ENCODE measurements at regions not wholly inside any gene's neighbourhood (a gene's known extent, or its start where the extent isn't known, plus 50 kb on each side); places are given as distances from the start of the nearest gene placed in this dataset.
"Not testable (repeated sequence)": the region's sequence is repeated elsewhere in the genome, so short reads cannot be mapped to it uniquely, and the experiment has no call there.

GRCh38 chr22:34622602-34623001 is 443.4 kb upstream of the ISX start:
- H3K27me3 ChIP-seq (ENCODE audit: control insufficient read depth in 1 of 2, insufficient read depth in 2 of 2, low read length in 2 of 2) = no peaks in the 10 kb centered on the region
- no peaks in the 10 kb centered on the region for H3K36me3 ChIP-seq (ENCODE audit: insufficient read depth, low read length)
- intact Hi-C loops (cut with DNase I, micrococcal nuclease) = no loop called here
- no peaks in the 10 kb centered on the region for H3K4me1 ChIP-seq (ENCODE audit: insufficient read depth, low read length)
- ATAC-seq (ENCODE audit: poor library complexity) = no peak
- no peak for TF ChIP-seq CTCF (IDR thresholded peaks at IDR 0.05)
- Mint-ChIP-seq H3K9me3 (no peaks in the 10 kb centered on the region), H3K4me3 (no peak overlapping the region), H3K27me3 (no peaks in the 10 kb centered on the region), H3K36me3 (ENCODE audit: low read depth) (no peaks in the 10 kb centered on the region), H3K27ac (no peak overlapping the region), H3K4me1 (ENCODE audit: low read depth) (no peaks in the 10 kb centered on the region)
- H3K4me3 ChIP-seq (ENCODE audit: low read length) = no peak overlapping the region
- H3K9me3 ChIP-seq (ENCODE audit: control insufficient read depth in 1 of 2, insufficient read depth in 1 of 2, low read length in 2 of 2) = peaks cover 0 to 4% of the 10 kb centered on the region in 2 experiments
- ChIA-PET CTCF (no interaction called here), POLR2A (no interaction called here)
- DNase-seq = no peak
- H3K27ac ChIP-seq (ENCODE audit: low read depth in 1 of 2, low read length in 2 of 2) = no peak overlapping the region

GRCh38 chr22:34623580-34623979 is 442.4 kb upstream of the ISX start:
- ChIA-PET POLR2A (no interaction called here), CTCF (no interaction called here)
- no peak overlapping the region for H3K27ac Mint-ChIP-seq
- no peak for TF ChIP-seq CTCF (IDR thresholded peaks at IDR 0.05)
- DNase-seq (no peak), ATAC-seq (ENCODE audit: poor library complexity) (no peak)
- H3K36me3 Mint-ChIP-seq (ENCODE audit: low read depth) = no peaks in the 10 kb centered on the region
- peaks cover 3% of the 10 kb centered on the region for H3K9me3 Mint-ChIP-seq
- no peaks in the 10 kb centered on the region for H3K27me3 Mint-ChIP-seq
- H3K9me3 ChIP-seq (ENCODE audit: control insufficient read depth in 1 of 2, insufficient read depth in 1 of 2, low read length in 2 of 2) = peaks cover 0 to 4% of the 10 kb centered on the region in 2 experiments
- intact Hi-C loops (cut with DNase I, micrococcal nuclease) = no loop called here
- no peak overlapping the region for H3K4me3 Mint-ChIP-seq
- H3K27me3 ChIP-seq (ENCODE audit: control insufficient read depth in 1 of 2, insufficient read depth in 2 of 2, low read length in 2 of 2) = no peaks in the 10 kb centered on the region
- H3K36me3 ChIP-seq (ENCODE audit: insufficient read depth, low read length) = no peaks in the 10 kb centered on the region
- no peaks in the 10 kb centered on the region for H3K4me1 ChIP-seq (ENCODE audit: insufficient read depth, low read length)
- no peaks in the 10 kb centered on the region for H3K4me1 Mint-ChIP-seq (ENCODE audit: low read depth)
- no peak overlapping the region for H3K4me3 ChIP-seq (ENCODE audit: low read length)
- no peak overlapping the region for H3K27ac ChIP-seq (ENCODE audit: low read depth in 1 of 2, low read length in 2 of 2)

GRCh38 chr22:34625892-34626291 is 440.1 kb upstream of the ISX start:
- H3K9me3 Mint-ChIP-seq = peaks cover 12% of the 10 kb centered on the region
- POLR2A ChIA-PET = not testable (repeated sequence)

GRCh38 chr22:34638128-34638527 is 427.8 kb upstream of the ISX start:
- ChIA-PET POLR2A (no interaction called here), CTCF (no interaction called here)
- no peak for DNase-seq
- H3K27me3 ChIP-seq (ENCODE audit: control insufficient read depth in 1 of 2, insufficient read depth in 2 of 2, low read length in 2 of 2) = no peaks in the 10 kb centered on the region
- no peaks in the 10 kb centered on the region for H3K4me1 ChIP-seq (ENCODE audit: insufficient read depth, low read length)
- Mint-ChIP-seq H3K9me3 (no peaks in the 10 kb centered on the region), H3K4me1 (ENCODE audit: low read depth) (no peaks in the 10 kb centered on the region), H3K27ac (no peak overlapping the region), H3K4me3 (no peak overlapping the region), H3K27me3 (peaks cover 4% of the 10 kb centered on the region), H3K36me3 (ENCODE audit: low read depth) (no peaks in the 10 kb centered on the region)
- intact Hi-C loops (cut with DNase I, micrococcal nuclease) = no loop called here
- ATAC-seq (ENCODE audit: poor library complexity) = no peak
- no peak overlapping the region for H3K4me3 ChIP-seq (ENCODE audit: low read length)
- no peak for TF ChIP-seq CTCF (IDR thresholded peaks at IDR 0.05)
- no peaks in the 10 kb centered on the region for H3K9me3 ChIP-seq (ENCODE audit: control insufficient read depth in 1 of 2, insufficient read depth in 1 of 2, low read length in 2 of 2)
- no peaks in the 10 kb centered on the region for H3K36me3 ChIP-seq (ENCODE audit: insufficient read depth, low read length)
- H3K27ac ChIP-seq (ENCODE audit: low read depth in 1 of 2, low read length in 2 of 2) = no peak overlapping the region

More at GRCh38 chr22:34625892-34626291, 440.1 kb upstream of the ISX start:
- H3K36me3 Mint-ChIP-seq (ENCODE audit: low read depth); ATAC-seq (ENCODE audit: poor library complexity); intact Hi-C loops (cut with DNase I, micrococcal nuclease); H3K4me1 ChIP-seq (ENCODE audit: insufficient read depth, low read length); H3K4me1 Mint-ChIP-seq (ENCODE audit: low read depth); H3K27me3 ChIP-seq (ENCODE audit: control insufficient read depth in 1 of 2, insufficient read depth in 2 of 2, low read length in 2 of 2); H3K4me3 ChIP-seq (ENCODE audit: low read length); H3K36me3 ChIP-seq (ENCODE audit: insufficient read depth, low read length); H3K9me3 ChIP-seq (ENCODE audit: control insufficient read depth in 1 of 2, insufficient read depth in 1 of 2, low read length in 2 of 2); CTCF ChIA-PET; H3K27me3 Mint-ChIP-seq; H3K4me3 Mint-ChIP-seq; H3K27ac ChIP-seq (ENCODE audit: low read depth in 1 of 2, low read length in 2 of 2); H3K27ac Mint-ChIP-seq: not testable (repeated sequence)
- DNase-seq = peak in 1 of 14 experiments; percentile 3
